T47D (cell line): ENCODE measurements at regions not wholly inside any gene's neighbourhood (a gene's known extent, or its start where the extent isn't known, plus 50 kb on each side); places are given as distances from the start of the nearest gene placed in this dataset.
"Not testable (repeated sequence)": the region's sequence is repeated elsewhere in the genome, so short reads cannot be mapped to it uniquely, and the experiment has no call there.

Experiments used
- DNase-seq, 2 experiments: peaks; one replicate each; pipeline versions ENCODE4 v3.0.0 to v3.0.0-alpha.2; 2011 to 2012; ENCODE audit warnings: low read depth in 1 of 2, low spot score in 1 of 2
- JUND ChIP-seq: IDR thresholded peaks from 2 replicates; pipeline ENCODE4 v1.6.1; 2012; ENCODE audit warnings: low read depth
- in situ Hi-C: cut with HindIII; loops from 2 replicates; pipeline ENCODE4 v1.10.0; 2016; ENCODE audit warnings: low sequenced_read_pairs, low pct_unique_long_range_greater_than_20kb

GRCh38 chrX:137916090-137916746 is 350.3 kb downstream of the ZIC3 start:
- no peak for TF ChIP-seq JUND
- no peak for DNase-seq
- in situ Hi-C loops, result no loop called here

GRCh38 chrX:137926090-137926489 is 360.2 kb downstream of the ZIC3 start:
- TF ChIP-seq JUND, result no peak
- in situ Hi-C loops, result no loop called here
- DNase-seq, result peak in 1 of 2 experiments; percentile 44

GRCh38 chrX:137929951-137930350 is 364.0 kb downstream of the ZIC3 start:
- in situ Hi-C loops, result no loop called here
- 0 out of 2 replicates have a peak, but pooled peaks have one; percentile 35 for TF ChIP-seq JUND
- peak; percentile 4 to 75 for DNase-seq

GRCh38 chrX:137930533-137930932 is 364.6 kb downstream of the ZIC3 start:
- in situ Hi-C loops, result no loop called here
- no peak for DNase-seq
- no peak for TF ChIP-seq JUND

GRCh38 chrX:137934214-137934613 is 368.3 kb downstream of the ZIC3 start:
- in situ Hi-C loops, DNase-seq: not testable (repeated sequence)

GRCh38 chrX:137934887-137935286 is 369.0 kb downstream of the ZIC3 start:
- in situ Hi-C loops, DNase-seq: not testable (repeated sequence)

- no peak for DNase-seq
- in situ Hi-C loops, result no loop called here
- no peak for TF ChIP-seq JUND
These were observed 379.5 kb downstream of the ZIC3 start for GRCh38 chrX:137945470-137945869.

- no peak for DNase-seq
- no peak for TF ChIP-seq JUND
- in situ Hi-C loops, result no loop called here
These were observed 403.3 kb downstream of the ZIC3 start for GRCh38 chrX:137969191-137969590.

GRCh38 chrX:137982472-137983172 is 416.7 kb downstream of the ZIC3 start:
- in situ Hi-C loops, result no loop called here
- no peak for TF ChIP-seq JUND
- DNase-seq, result no peak

GRCh38 chrX:137988470-137988869 is 422.5 kb downstream of the ZIC3 start:
- in situ Hi-C loops, result no loop called here
- no peak for TF ChIP-seq JUND
- no peak for DNase-seq

GRCh38 chrX:137998619-137999018 is 432.7 kb downstream of the ZIC3 start:
- in situ Hi-C loops, result no loop called here
- TF ChIP-seq JUND, result no peak

GRCh38 chrX:137999071-137999470 is 433.1 kb downstream of the ZIC3 start:
- TF ChIP-seq JUND, result no peak
- in situ Hi-C loops, result no loop called here
- DNase-seq, result no peak

More at GRCh38 chrX:137998619-137999018, 432.7 kb downstream of the ZIC3 start:
- DNase-seq, result no peak

GRCh38 chrX:137999552-137999951 is 433.6 kb downstream of the ZIC3 start:
- no peak for TF ChIP-seq JUND
- DNase-seq, result no peak
- in situ Hi-C loops, result no loop called here
